OCI-LY3 (cell line): ENCODE measurements at regions not wholly inside any gene's neighbourhood (a gene's known extent, or its start where the extent isn't known, plus 50 kb on each side); places are given as distances from the start of the nearest gene placed in this dataset.

ENCODE experiments used
- CTCF ChIP-seq: fragments of 200-600, 300-600 bp; sonication (generic); IDR thresholded peaks from 2 replicates; pipeline ENCODE4 v1.5.1; 2014; ENCODE audit warnings: antibody characterized with exemption, low read length, low read depth
- EZH2phosphoT487 ChIP-seq: fragments of 200-600 bp; shearing (Covaris generic); IDR thresholded peaks from 2 replicates; pipeline ENCODE4 v1.6.1; 2018; ENCODE audit warnings: antibody characterized with exemption, mixed run types, low read depth

GRCh38 chr2:138293549-138293948 is 208.0 kb upstream of the SPOPL start:
- TF ChIP-seq CTCF, result no peak
- no peak for TF ChIP-seq EZH2phosphoT487
